Muscle of leg (tissue), 3 donors: ENCODE measurements at regions not wholly inside any gene's neighbourhood (a gene's known extent, or its start where the extent isn't known, plus 50 kb on each side); places are given as distances from the start of the nearest gene placed in this dataset.

Experiments
- DNase-seq: peaks from one replicate; pipeline ENCODE4 v3.0.0; 2013
- H3K27ac ChIP-seq: one replicate; pipeline ENCODE4 v1.5.1; 2013; ENCODE audit warnings: mild to moderate bottlenecking, low read length, control low read depth
- H3K27me3 ChIP-seq: one replicate; pipeline ENCODE4 v1.6.1; 2013; ENCODE audit warnings: low read length; ENCODE audit not compliant: control insufficient read depth, insufficient read depth
- H3K36me3 ChIP-seq: one replicate; pipeline ENCODE4 v1.6.1; 2013; ENCODE audit warnings: low read length; ENCODE audit not compliant: control insufficient read depth, insufficient read depth
- H3K4me1 ChIP-seq: one replicate; pipeline ENCODE4 v1.6.1; 2013; ENCODE audit warnings: low read length; ENCODE audit not compliant: control insufficient read depth, insufficient read depth
- H3K4me3 ChIP-seq: one replicate; pipeline ENCODE4 v1.5.1; 2013; ENCODE audit warnings: low read length, control low read depth
- H3K9me3 ChIP-seq: replicated peaks from 2 replicates; pipeline ENCODE4 v1.6.1; 2013; ENCODE audit warnings: low read depth, low read length; ENCODE audit not compliant: control insufficient read depth
- WGBS: methylation state at CpG from one replicate; pipeline ENCODE4 v1.1.5; 2013; ENCODE audit warnings: missing lambda C conversion rate; ENCODE audit not compliant: insufficient coverage; 5-methylcytosine and 5-hydroxymethylcytosine counted together

DNA sequence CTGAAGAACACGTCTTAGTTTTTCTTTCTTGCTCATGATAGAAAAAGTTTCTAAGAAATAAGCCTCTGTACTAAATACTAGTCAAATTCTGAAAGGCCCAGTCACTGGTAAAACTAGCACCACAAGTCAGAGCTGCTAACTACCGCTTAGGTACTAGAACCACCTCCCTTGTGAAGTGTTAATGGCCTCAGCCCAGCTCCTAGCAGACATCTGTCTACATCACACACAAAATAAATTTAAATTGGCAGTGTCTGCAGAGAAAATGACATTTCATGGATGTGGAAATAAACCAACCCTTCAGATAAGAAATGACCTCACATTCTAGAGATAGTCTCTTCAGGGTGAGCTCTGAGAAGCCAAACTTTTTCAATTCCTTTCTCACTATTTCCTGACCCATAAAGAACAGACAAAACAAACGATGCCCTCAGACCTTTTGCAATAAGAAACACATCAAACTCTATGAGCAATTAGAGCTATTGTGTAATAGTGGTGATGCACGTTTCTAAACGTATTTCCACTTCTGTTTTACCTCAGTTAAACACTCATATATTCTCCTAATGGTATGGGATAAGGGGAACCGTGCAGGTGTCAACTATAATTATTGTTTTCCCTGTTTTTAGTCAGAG, 70.3 kb upstream of the DSG1 start:
- H3K27ac ChIP-seq = no peak overlapping the region
- DNase-seq = no peak
- no CpG with 5 or more reads among the region's 6 CpGs for WGBS
- no peak overlapping the region for H3K4me3 ChIP-seq
- H3K27me3 ChIP-seq = no peaks in the 10 kb centered on the region
- no peaks in the 10 kb centered on the region for H3K9me3 ChIP-seq
- H3K36me3 ChIP-seq = no peaks in the 10 kb centered on the region
- no peaks in the 10 kb centered on the region for H3K4me1 ChIP-seq

DNA sequence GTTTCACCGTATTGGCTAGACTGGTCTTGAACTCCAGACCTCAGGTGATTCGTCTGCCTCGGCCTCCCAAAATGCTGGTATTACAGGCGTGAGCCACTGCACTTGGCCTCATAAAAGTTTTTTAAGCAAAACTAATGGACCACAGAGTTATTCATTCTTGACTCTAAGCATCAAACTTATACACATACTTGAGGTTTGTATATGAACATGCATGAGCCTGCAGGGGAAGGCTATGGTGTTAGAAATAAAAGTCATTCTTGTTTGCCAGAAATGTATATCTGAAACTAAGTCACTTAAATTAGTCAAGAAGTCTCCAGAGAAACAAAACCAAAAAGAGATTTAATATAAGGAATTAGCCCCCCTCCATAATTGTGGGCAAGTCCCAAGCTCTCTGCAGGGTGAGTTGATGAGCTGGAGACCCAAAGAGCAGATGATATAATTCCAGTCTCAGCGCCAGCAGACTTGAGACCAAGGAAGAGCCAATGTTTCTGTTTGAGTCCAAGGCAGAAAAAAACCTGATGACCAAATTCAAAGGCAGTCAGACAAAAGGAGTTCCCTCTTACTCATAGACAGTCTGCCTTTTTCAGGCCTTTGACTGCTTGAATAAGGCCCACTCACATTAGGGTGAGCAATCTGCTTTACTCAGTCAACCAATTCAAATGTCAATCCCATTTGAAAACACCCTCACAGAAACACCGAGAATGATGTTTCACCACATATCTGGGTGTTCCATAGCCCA, 69.0 kb upstream of the DSG1 start:
- Histone ChIP-seq H3K4me3 (no peak overlapping the region), H3K4me1 (no peaks in the 10 kb centered on the region), H3K27ac (no peak overlapping the region), H3K27me3 (no peaks in the 10 kb centered on the region), H3K9me3 (no peaks in the 10 kb centered on the region), H3K36me3 (no peaks in the 10 kb centered on the region)
- no CpG with 5 or more reads among the region's 6 CpGs for WGBS
- DNase-seq = no peak

DNA sequence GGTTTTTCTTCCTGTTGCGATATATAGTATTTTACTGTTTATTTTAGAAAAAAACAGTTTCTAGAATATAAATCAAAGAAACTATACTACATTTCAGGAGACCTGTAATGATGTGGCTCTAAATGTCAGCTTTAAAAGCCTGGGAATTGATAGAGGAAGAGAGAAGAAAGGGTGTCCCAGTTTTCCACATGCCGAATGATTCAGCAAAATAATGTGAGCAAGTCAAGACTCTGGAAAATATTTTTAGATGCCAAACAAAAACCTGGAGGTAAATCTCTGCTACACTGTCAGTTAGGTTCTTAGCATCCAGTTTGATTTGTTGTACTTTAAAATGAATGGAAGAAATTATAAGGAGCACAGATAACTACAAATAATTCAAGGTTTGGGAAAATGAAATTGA, 67.1 kb upstream of the DSG1 start:
- DNase-seq = no peak
- no peaks in the 10 kb centered on the region for H3K27me3 ChIP-seq
- H3K4me1 ChIP-seq = no peaks in the 10 kb centered on the region
- no peak overlapping the region for H3K27ac ChIP-seq
- no peaks in the 10 kb centered on the region for H3K9me3 ChIP-seq
- no peaks in the 10 kb centered on the region for H3K36me3 ChIP-seq
- no peak overlapping the region for H3K4me3 ChIP-seq
- 67% methylated on average over 1 of the region's 2 CpGs for WGBS

- no CpG with 5 or more reads among the region's 1 CpG for WGBS
- Histone ChIP-seq H3K4me3 (no peak overlapping the region), H3K36me3 (no peaks in the 10 kb centered on the region), H3K9me3 (no peaks in the 10 kb centered on the region), H3K27me3 (no peaks in the 10 kb centered on the region), H3K27ac (no peak overlapping the region), H3K4me1 (no peaks in the 10 kb centered on the region)
- DNase-seq = no peak
Measured at GRCh38 chr18:31252522-31252921, 65.4 kb upstream of the DSG1 start.

- no peak for DNase-seq
- H3K4me1 ChIP-seq = no peaks in the 10 kb centered on the region
- H3K27ac ChIP-seq = no peak overlapping the region
- no CpG with 5 or more reads among the region's 1 CpG for WGBS
- H3K36me3 ChIP-seq = no peaks in the 10 kb centered on the region
- no peak overlapping the region for H3K4me3 ChIP-seq
- H3K9me3 ChIP-seq = no peaks in the 10 kb centered on the region
- no peaks in the 10 kb centered on the region for H3K27me3 ChIP-seq
Measured at GRCh38 chr18:31255953-31256352, 62.0 kb upstream of the DSG1 start.

DNA sequence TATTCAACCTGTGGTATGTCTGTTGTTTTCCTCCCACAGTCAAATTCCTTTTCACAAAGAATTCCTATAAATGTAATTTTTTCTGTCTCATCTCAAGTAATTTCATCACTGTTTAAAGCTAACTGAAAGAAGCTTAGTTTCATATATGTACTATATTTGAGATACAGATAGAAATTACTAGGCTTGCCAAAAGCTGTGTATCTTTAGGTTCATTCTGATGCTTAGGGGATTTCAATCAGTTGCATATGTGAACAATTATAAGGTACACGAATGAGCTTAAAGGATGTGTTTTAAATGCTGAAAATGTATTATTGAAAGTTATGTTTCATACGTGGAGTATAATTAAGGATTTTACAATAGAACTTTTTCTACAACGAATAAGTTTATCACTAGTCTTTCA, 59.2 kb upstream of the DSG1 start:
- no peak overlapping the region for H3K4me3 ChIP-seq
- no peaks in the 10 kb centered on the region for H3K9me3 ChIP-seq
- H3K4me1 ChIP-seq = no peaks in the 10 kb centered on the region
- H3K27me3 ChIP-seq = no peaks in the 10 kb centered on the region
- H3K36me3 ChIP-seq = no peaks in the 10 kb centered on the region
- WGBS = no CpG with 5 or more reads among the region's 3 CpGs
- H3K27ac ChIP-seq = no peak overlapping the region
- no peak for DNase-seq

GRCh38 chr18:31261792-31262582, 56.0 kb upstream of the DSG1 start:
- H3K4me1 ChIP-seq = no peaks in the 10 kb centered on the region
- no peak overlapping the region for H3K27ac ChIP-seq
- H3K9me3 ChIP-seq = no peaks in the 10 kb centered on the region
- no peaks in the 10 kb centered on the region for H3K36me3 ChIP-seq
- H3K4me3 ChIP-seq = no peak overlapping the region
- 0% methylated on average over 1 of the region's 6 CpGs for WGBS
- no peak for DNase-seq
- no peaks in the 10 kb centered on the region for H3K27me3 ChIP-seq

DNA sequence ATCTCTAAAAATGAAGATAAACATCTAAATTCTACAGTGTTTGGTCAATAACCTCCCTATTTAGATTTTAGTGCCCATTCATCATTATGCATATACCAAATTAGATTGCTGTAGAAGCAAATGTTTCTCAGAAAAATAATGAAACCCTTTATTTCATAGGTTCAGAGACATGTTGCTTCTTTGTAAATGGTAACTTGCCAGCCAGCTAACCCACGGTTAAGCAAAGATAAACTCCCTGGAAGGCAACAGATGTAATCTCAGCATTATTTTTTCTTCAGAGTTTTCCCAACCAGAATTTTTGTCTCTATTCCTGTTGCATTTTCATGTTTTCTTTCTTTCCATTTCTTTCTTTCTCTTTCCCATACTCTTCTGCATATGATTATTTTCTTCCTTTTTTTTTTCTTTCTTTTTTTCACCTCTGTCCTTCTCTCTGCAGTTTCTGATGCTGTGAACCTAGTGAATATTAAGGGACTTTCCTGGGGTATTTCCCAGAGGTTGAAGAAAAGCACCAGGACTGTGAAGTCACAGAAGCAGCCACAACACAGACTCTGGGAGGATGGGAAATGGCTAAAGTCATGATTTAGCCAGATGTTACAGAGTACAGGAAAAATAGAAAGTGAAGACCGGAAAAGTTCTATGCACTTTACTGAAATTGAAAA, 50.0 kb upstream of the DSG1 start:
- Histone ChIP-seq H3K4me1 (no peaks in the 10 kb centered on the region), H3K27ac (no peak overlapping the region), H3K4me3 (no peak overlapping the region), H3K9me3 (no peaks in the 10 kb centered on the region), H3K36me3 (no peaks in the 10 kb centered on the region), H3K27me3 (no peaks in the 10 kb centered on the region)
- WGBS = 20% methylated on average over 1 of the region's 2 CpGs
- peak; percentile 8 for DNase-seq
